K562 (cell line): ENCODE measurements at regions not wholly inside any gene's neighbourhood (a gene's known extent, or its start where the extent isn't known, plus 50 kb on each side); places are given as distances from the start of the nearest gene placed in this dataset.

Source experiments
- ATAC-seq: fragments of 200-7000 bp; cut with Tn5 transposase; 3 replicates; pipeline ENCODE4 v1.9.1; 2020; ENCODE audit warnings: moderate library complexity
- BruUV-seq: library from RNA; stranded (reverse); fragments of 400-500 nt; replicated peaks from 2 replicates; lab custom pipeline; 2021; lab: Mats Ljungman, UMichigan
- CTCF ChIA-PET: fragments of 300-600 bp; formaldehyde crosslinking; extraction: SDS; loops from one replicate; lab custom pipeline; 2021; ENCODE audit warnings: low intra/inter-chr PET ratio; lab: Yijun Ruan, JAX
- POLR2A ChIA-PET: fragments of 300-600, 350-650 bp; sonication (Branson Sonifier 250); formaldehyde crosslinking; extraction: SDS; loops from one replicate; lab custom pipeline; 2021; ENCODE audit warnings: antibody characterized with exemption, inconsistent platforms; lab: Yijun Ruan, JAX
- DNase-seq, 4 experiments: peaks; one replicate each; pipeline versions ENCODE4 v3.0.0 to v3.0.0-alpha.2; 2011 to 2018; ENCODE audit warnings: low spot score in 3 of 4, mixed read lengths in 3 of 4; ENCODE audit errors: extremely low read depth in 1 of 4
- FAIRE-seq: peaks from 2 replicates; lab custom pipeline; 2011; peaks lifted over from hg19 to GRCh38; lab: Jason Lieb, UNC
- H2AFZ ChIP-seq: 2 replicates; pipeline ENCODE4 v1.6.0; 2011; ENCODE audit warnings: low read depth, low read length, control low read depth, inconsistent platforms
- H3K27ac ChIP-seq: fragments of 200-600 bp; 3 replicates; pipeline ENCODE4 v1.8.0; 2011; ENCODE audit warnings: low read depth, mild to moderate bottlenecking, control low read depth, inconsistent platforms, low read length, moderate library complexity, mixed read lengths; ENCODE audit errors: extremely low read depth
- H3K27me3 ChIP-seq, 2 experiments: fragments of 300-600 bp in 1 of 2; 2 replicates in 1 of 2; 3 replicates in 1 of 2; pipeline versions ENCODE4 v1.6.0 to v1.8.0; 2011; ENCODE audit warnings: inconsistent platforms in 2 of 2, low read length in 2 of 2, mild to moderate bottlenecking in 1 of 2, mixed read lengths in 1 of 2, moderate library complexity in 1 of 2; ENCODE audit not compliant: control insufficient read depth in 2 of 2, insufficient read depth in 2 of 2
- H3K36me3 ChIP-seq: fragments of 300-600 bp; 3 replicates; pipeline ENCODE4 v1.8.0; 2011; ENCODE audit warnings: mild to moderate bottlenecking, low read length, inconsistent platforms; ENCODE audit not compliant: control insufficient read depth, insufficient read depth
- H3K4me1 ChIP-seq, 2 experiments: fragments of 200-600 bp in 1 of 2; replicated peaks in 1 of 2; 2 replicates in 1 of 2; 3 replicates in 1 of 2; pipeline versions ENCODE4 v1.5.1 to v1.8.0; 2011; ENCODE audit warnings: inconsistent platforms in 2 of 2, low read length in 2 of 2, mild to moderate bottlenecking in 1 of 2, mixed read lengths in 1 of 2, moderate library complexity in 1 of 2; ENCODE audit not compliant: control insufficient read depth in 2 of 2, insufficient read depth in 2 of 2
- H3K4me2 ChIP-seq: 2 replicates; pipeline ENCODE4 v1.6.1; 2011; ENCODE audit warnings: low read length, control low read depth, inconsistent platforms, mixed read lengths; ENCODE audit not compliant: insufficient read depth
- H3K4me3 ChIP-seq: fragments of 200-600 bp; sonication (generic), shearing (Covaris generic); 2 replicates; pipeline ENCODE4 v1.5.1; 2016; ENCODE audit warnings: control low read depth, inconsistent platforms
- H3K79me2 ChIP-seq: fragments of 200-600 bp; 3 replicates; pipeline ENCODE4 v1.8.0; 2011; ENCODE audit warnings: low read length, inconsistent platforms; ENCODE audit not compliant: control insufficient read depth, insufficient read depth
- H3K9ac ChIP-seq, 2 experiments: 2 replicates each; pipeline versions ENCODE4 v1.6.0 to v1.6.1; 2011; ENCODE audit warnings: low read depth in 2 of 2, low read length in 2 of 2, control low read depth in 1 of 2, inconsistent platforms in 1 of 2, mild to moderate bottlenecking in 1 of 2, mixed read lengths in 1 of 2; ENCODE audit not compliant: insufficient read depth in 1 of 2
- H3K9me1 ChIP-seq: one replicate; pipeline ENCODE4 v1.6.0; 2011; ENCODE audit warnings: inconsistent platforms, mild to moderate bottlenecking, low read length, moderate library complexity; ENCODE audit not compliant: control insufficient read depth, insufficient read depth
- H3K9me3 ChIP-seq: replicated peaks from 2 replicates; pipeline ENCODE4 v1.5.1; 2011; ENCODE audit warnings: low read depth, low read length, inconsistent platforms; ENCODE audit not compliant: control insufficient read depth, insufficient read depth
- H4K20me1 ChIP-seq: replicated peaks from 2 replicates; pipeline ENCODE4 v1.6.1; 2011; ENCODE audit warnings: low read length, inconsistent platforms, mixed read lengths; ENCODE audit not compliant: control insufficient read depth, insufficient read depth
- CREB3L1 ChIP-seq: fragments of 450-650 bp; IDR thresholded peaks from 2 replicates; pipeline ENCODE4 v1.6.1; 2014; ENCODE audit warnings: low read depth, mild to moderate bottlenecking, moderate library complexity, borderline replicate concordance
- DDX20 ChIP-seq: fragments of 450-650 bp; IDR thresholded peaks from 2 replicates; pipeline ENCODE4 v1.6.1; 2016; ENCODE audit warnings: missing genetic modification characterization, low read depth, mild to moderate bottlenecking, missing compliant biosample characterization, moderate library complexity
- NUFIP1 ChIP-seq: fragments of 450-650 bp; IDR thresholded peaks from 2 replicates; pipeline ENCODE4 v1.6.1; 2018; ENCODE audit not compliant: partially characterized antibody
- ZNF561 ChIP-seq: fragments of 450-650 bp; formaldehyde crosslinking; conservative IDR thresholded peaks from 2 replicates; pipeline ENCODE4 v1.4.0; 2020; ENCODE audit warnings: mild to moderate bottlenecking, moderate library complexity
- WGBS: fragments of 100-300 bp; shearing (Covaris generic); methylation state at CpG from one replicate; pipeline ENCODE4 v1.1.6; 2016; ENCODE audit warnings: low coverage, mixed read lengths; ENCODE audit not compliant: insufficient coverage; ENCODE audit errors: missing lambda C conversion rate; 5-methylcytosine and 5-hydroxymethylcytosine counted together
- in situ Hi-C: fragments of 300-500 bp; cut with MboI; formaldehyde crosslinking; loops from 4 replicates; pipeline ENCODE4 v1.15.0; 2018; ENCODE audit warnings: inconsistent platforms, mixed read lengths
- intact Hi-C: fragments of 100-400 bp; cut with micrococcal nuclease; formaldehyde crosslinking; loops from 2 replicates; pipeline ENCODE4 v1.14.2; 2022

GRCh38 chr6:48315915-48316314, 204.9 kb upstream of the PTCHD4 start:
- POLR2A ChIA-PET = no interaction called here

GRCh38 chr6:48315051-48315719, 204.2 kb upstream of the PTCHD4 start:
- H3K27me3 ChIP-seq = no peaks in the 10 kb centered on the region
- CTCF ChIA-PET = no interaction called here
- no peaks in the 10 kb centered on the region for H3K9me3 ChIP-seq
- in situ Hi-C loops (no loop called here), intact Hi-C loops (no loop called here)
- H3K36me3 ChIP-seq = no peaks in the 10 kb centered on the region
- 0% methylated on average over 5 of the region's 5 CpGs for WGBS
- H3K9ac ChIP-seq = no peak overlapping the region
- POLR2A ChIA-PET = no interaction called here
- H3K27ac ChIP-seq = no peak overlapping the region
- H3K79me2 ChIP-seq = no peaks in the 10 kb centered on the region
- DNase-seq (no peak), ATAC-seq (no peak), FAIRE-seq (no peak)
- no peak for TF ChIP-seq DDX20 (tag)
- no peak for TF ChIP-seq NUFIP1
- TF ChIP-seq CREB3L1 = no peak
- H3K4me1 ChIP-seq = no peaks in the 10 kb centered on the region
- H4K20me1 ChIP-seq = no peaks in the 10 kb centered on the region
- H3K9me1 ChIP-seq = no peaks in the 10 kb centered on the region
- BruUV-seq = no TSS peak
- H3K4me2 ChIP-seq = no peak overlapping the region
- no peak overlapping the region for H2AFZ ChIP-seq
- H3K4me3 ChIP-seq = no peak overlapping the region

More at GRCh38 chr6:48315915-48316314, 204.9 kb upstream of the PTCHD4 start:
- no peaks in the 10 kb centered on the region for H3K27me3 ChIP-seq
- intact Hi-C loops = no loop called here
- no peak overlapping the region for H3K27ac ChIP-seq
- H3K4me2 ChIP-seq = no peak overlapping the region
- BruUV-seq = no TSS peak
- ATAC-seq = no peak
- CTCF ChIA-PET = no interaction called here
- TF ChIP-seq ZNF561 (CRISPR knock-in tag) = no peak
- TF ChIP-seq, all 486 proteins: peak for 0
- Histone ChIP-seq H2AFZ (no peak overlapping the region), H3K9me3 (no peaks in the 10 kb centered on the region), H3K79me2 (no peaks in the 10 kb centered on the region), H3K36me3 (no peaks in the 10 kb centered on the region), H3K4me3 (no peak overlapping the region), H3K4me1 (no peaks in the 10 kb centered on the region), H3K9ac (no peak overlapping the region), H4K20me1 (no peaks in the 10 kb centered on the region), H3K9me1 (no peaks in the 10 kb centered on the region)
- DNase-seq = no peak
- 0% methylated on average over 1 of the region's 1 CpG for WGBS
- no peak for FAIRE-seq
- in situ Hi-C loops = no loop called here
